ENCODE measurements at regions not wholly inside any gene's neighbourhood (a gene's known extent, or its start where the extent isn't known, plus 50 kb on each side); places are given as distances from the start of the nearest gene placed in this dataset.

DNA sequence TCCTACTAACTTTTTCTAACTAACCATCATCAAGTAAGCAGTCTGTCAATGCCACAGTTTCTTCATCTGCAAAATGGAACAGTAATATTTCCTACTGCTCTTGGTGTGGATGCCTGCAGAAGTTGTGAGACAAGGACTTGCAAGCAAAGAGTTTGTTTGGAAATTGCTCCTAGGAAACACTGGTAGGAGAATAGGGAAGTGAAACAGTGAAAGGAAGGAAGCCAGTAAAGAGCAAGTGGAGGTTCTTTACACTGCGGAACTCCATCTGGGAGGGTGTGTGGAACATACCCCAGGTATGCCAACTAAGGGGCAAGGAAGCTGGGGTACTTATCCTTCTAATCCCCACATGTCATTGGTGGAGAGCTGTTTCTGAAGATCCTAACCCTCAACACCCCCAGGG is 119.9 kb downstream of the FOXD1 start:
- Histone ChIP-seq H4K91ac (ENCODE audit: insufficient read length, low read depth, low read length) (no peak overlapping the region), H3K4ac (ENCODE audit: low read depth, low read length) (no peak overlapping the region), H3K79me2 (ENCODE audit: insufficient read depth, low read length) (no peaks in the 10 kb centered on the region), H3T11ph (ENCODE audit: low read length) (peak overlapping the region; percentile 47), H3K4me2 (ENCODE audit: insufficient read depth, insufficient read length, low read length) (no peak overlapping the region), H2BK5ac (ENCODE audit: insufficient read length, low read length) (no peak overlapping the region), H3K79me1 (ENCODE audit: insufficient read depth, low read depth, low read length, poor library complexity, severe bottlenecking) (no peaks in the 10 kb centered on the region), H3K18ac (ENCODE audit: insufficient read length, low read depth, low read length) (no peak overlapping the region), H4K8ac (replicated peaks; ENCODE audit: insufficient read length, low read depth, low read length) (no peak overlapping the region), H2BK15ac (ENCODE audit: low read depth, low read length) (no peak overlapping the region), H2BK120ac (ENCODE audit: low read depth, low read length, poor library complexity, severe bottlenecking) (no peak overlapping the region), H3K27me3 (ENCODE audit: insufficient read depth, low read length) (no peaks in the 10 kb centered on the region; the same call in 1 of the 2 replicates), H4K20me1 (ENCODE audit: control insufficient read depth, insufficient read depth, insufficient read length) (no peaks in the 10 kb centered on the region), H2AFZ (ENCODE audit: low read length) (no peak overlapping the region), H2BK20ac (ENCODE audit: low read depth, low read length, poor library complexity, severe bottlenecking) (no peak overlapping the region), H3K56ac (ENCODE audit: insufficient read length, low read depth, low read length) (no peak overlapping the region), H3K4me1 (ENCODE audit: insufficient read depth, low read length) (no peaks in the 10 kb centered on the region), H2BK12ac (ENCODE audit: insufficient read length, low read depth, low read length) (no peak overlapping the region), H3K23me2 (ENCODE audit: insufficient read length, low read depth, low read length, poor library complexity, severe bottlenecking) (no peaks in the 10 kb centered on the region), H3K27ac (ENCODE audit: insufficient read length, low read depth, low read length) (no peak overlapping the region), H3K9me3 (ENCODE audit: control insufficient read depth, low read depth, low read length) (no peaks in the 10 kb centered on the region), H3K9ac (ENCODE audit: extremely low read depth, insufficient read length, low read length) (no peak overlapping the region), H3K14ac (ENCODE audit: insufficient read depth, low read length) (no peak overlapping the region), H4K5ac (ENCODE audit: insufficient read length, low read depth, low read length) (no peak overlapping the region), H3K23ac (ENCODE audit: insufficient read length, low read depth, low read length) (no peak overlapping the region), H2AK5ac (ENCODE audit: insufficient read length, low read length) (no peak overlapping the region)
- no CpG with 5 or more reads among the region's 1 CpG for WGBS (ENCODE audit: extremely low coverage, insufficient read length, low lambda C conversion rate)
- no peak overlapping the region for H3K4me3 Mint-ChIP-seq
- DNase-seq: no peak
- peaks cover under 1 to 3% of the 10 kb centered on the region in 2 experiments; a peak in 2 of 4 replicates for H3K4me1 Mint-ChIP-seq
- peaks cover 17 to 21% of the 10 kb centered on the region in 2 experiments; a peak in 4 of 5 replicates for H3K9me3 Mint-ChIP-seq
- TF ChIP-seq, protein P1, sequence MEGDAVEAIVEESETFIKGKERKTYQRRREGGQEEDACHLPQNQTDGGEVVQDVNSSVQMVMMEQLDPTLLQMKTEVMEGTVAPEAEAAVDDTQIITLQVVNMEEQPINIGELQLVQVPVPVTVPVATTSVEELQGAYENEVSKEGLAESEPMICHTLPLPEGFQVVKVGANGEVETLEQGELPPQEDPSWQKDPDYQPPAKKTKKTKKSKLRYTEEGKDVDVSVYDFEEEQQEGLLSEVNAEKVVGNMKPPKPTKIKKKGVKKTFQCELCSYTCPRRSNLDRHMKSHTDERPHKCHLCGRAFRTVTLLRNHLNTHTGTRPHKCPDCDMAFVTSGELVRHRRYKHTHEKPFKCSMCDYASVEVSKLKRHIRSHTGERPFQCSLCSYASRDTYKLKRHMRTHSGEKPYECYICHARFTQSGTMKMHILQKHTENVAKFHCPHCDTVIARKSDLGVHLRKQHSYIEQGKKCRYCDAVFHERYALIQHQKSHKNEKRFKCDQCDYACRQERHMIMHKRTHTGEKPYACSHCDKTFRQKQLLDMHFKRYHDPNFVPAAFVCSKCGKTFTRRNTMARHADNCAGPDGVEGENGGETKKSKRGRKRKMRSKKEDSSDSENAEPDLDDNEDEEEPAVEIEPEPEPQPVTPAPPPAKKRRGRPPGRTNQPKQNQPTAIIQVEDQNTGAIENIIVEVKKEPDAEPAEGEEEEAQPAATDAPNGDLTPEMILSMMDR (conservative IDR thresholded peaks at IDR 0.05): no peak
- no peak overlapping the region for H3K27ac Mint-ChIP-seq
- no peaks in the 10 kb centered on the region; the same call in 1 of the 2 replicates for H3K27me3 Mint-ChIP-seq (ENCODE audit: low read depth)
- peaks cover 2 to 20% (median 5%) of the 10 kb centered on the region in 3 experiments; a peak in 6 of 7 replicates for H3K36me3 Mint-ChIP-seq (ENCODE audit: insufficient read depth in 1 of 3, low read depth in 3 of 3)

Data from H9 (cell line).